BE2C (cell line): ENCODE measurements at regions not wholly inside any gene's neighbourhood (a gene's known extent, or its start where the extent isn't known, plus 50 kb on each side); places are given as distances from the start of the nearest gene placed in this dataset.

ENCODE experiments used
- DNase-seq: peaks from one replicate; pipeline ENCODE4 v3.0.0-alpha.2; 2020
- H3K27me3 ChIP-seq: fragments of 250-450 bp; sonication (Bioruptor Pico); 2 replicates; pipeline ENCODE4 v1.5.1; 2020; ENCODE audit warnings: mild to moderate bottlenecking
- H3K36me3 ChIP-seq: fragments of 250-450 bp; sonication (Bioruptor Pico); 2 replicates; pipeline ENCODE4 v1.5.1; 2020; ENCODE audit warnings: mild to moderate bottlenecking
- H3K4me1 ChIP-seq: fragments of 250-450 bp; sonication (Bioruptor Pico); 2 replicates; pipeline ENCODE4 v1.5.1; 2020
- H3K4me3 ChIP-seq: 2 replicates; pipeline ENCODE4 v1.5.1; 2011; ENCODE audit warnings: low read depth, low read length
- H3K9me3 ChIP-seq: fragments of 250-450 bp; sonication (Bioruptor Pico); 2 replicates; pipeline ENCODE4 v1.5.1; 2020
- CTCF ChIP-seq: IDR thresholded peaks from 2 replicates; pipeline ENCODE4 v1.5.1; 2012; ENCODE audit warnings: mild to moderate bottlenecking, low read depth, low read length

- Histone ChIP-seq H3K36me3 (no peaks in the 10 kb centered on the region), H3K4me1 (no peaks in the 10 kb centered on the region), H3K9me3 (no peaks in the 10 kb centered on the region), H3K4me3 (no peak overlapping the region), H3K27me3 (no peaks in the 10 kb centered on the region)
- no peak for DNase-seq
- TF ChIP-seq CTCF, result no peak
These were observed 294.0 kb upstream of the ATP10A start for GRCh38 chr15:26157081-26157480.

GRCh38 chr15:26156051-26156450 is 292.9 kb upstream of the ATP10A start:
- H3K36me3 ChIP-seq, result no peaks in the 10 kb centered on the region
- DNase-seq, result no peak
- H3K4me1 ChIP-seq, result no peaks in the 10 kb centered on the region
- no peaks in the 10 kb centered on the region for H3K27me3 ChIP-seq
- no peak overlapping the region for H3K4me3 ChIP-seq
- no peak for TF ChIP-seq CTCF
- no peaks in the 10 kb centered on the region for H3K9me3 ChIP-seq

GRCh38 chr15:26148156-26148860 is 285.2 kb upstream of the ATP10A start:
- H3K4me1 ChIP-seq, result no peaks in the 10 kb centered on the region
- TF ChIP-seq CTCF, result no peak

GRCh38 chr15:26146202-26146601 is 283.1 kb upstream of the ATP10A start:
- Histone ChIP-seq H3K4me3 (no peak overlapping the region), H3K4me1 (no peaks in the 10 kb centered on the region), H3K9me3 (no peaks in the 10 kb centered on the region), H3K27me3 (no peaks in the 10 kb centered on the region), H3K36me3 (no peaks in the 10 kb centered on the region)
- no peak for DNase-seq
- no peak for TF ChIP-seq CTCF

More at GRCh38 chr15:26148156-26148860, 285.2 kb upstream of the ATP10A start:
- H3K27me3 ChIP-seq, result no peaks in the 10 kb centered on the region
- DNase-seq, result no peak
- H3K9me3 ChIP-seq, result no peaks in the 10 kb centered on the region
- H3K36me3 ChIP-seq, result no peaks in the 10 kb centered on the region
- no peak overlapping the region for H3K4me3 ChIP-seq

GRCh38 chr15:26145796-26146195 is 282.7 kb upstream of the ATP10A start:
- no peak for DNase-seq
- no peaks in the 10 kb centered on the region for H3K36me3 ChIP-seq
- no peak for TF ChIP-seq CTCF

GRCh38 chr15:26144836-26145235 is 281.7 kb upstream of the ATP10A start:
- no peaks in the 10 kb centered on the region for H3K4me1 ChIP-seq
- no peak for DNase-seq
- no peaks in the 10 kb centered on the region for H3K9me3 ChIP-seq
- no peaks in the 10 kb centered on the region for H3K27me3 ChIP-seq
- H3K36me3 ChIP-seq, result no peaks in the 10 kb centered on the region
- no peak overlapping the region for H3K4me3 ChIP-seq
- no peak for TF ChIP-seq CTCF

More at GRCh38 chr15:26145796-26146195, 282.7 kb upstream of the ATP10A start:
- Histone ChIP-seq H3K27me3 (no peaks in the 10 kb centered on the region), H3K4me3 (no peak overlapping the region), H3K4me1 (no peaks in the 10 kb centered on the region), H3K9me3 (no peaks in the 10 kb centered on the region)
